ENCODE measurements at regions not wholly inside any gene's neighbourhood (a gene's known extent, or its start where the extent isn't known, plus 50 kb on each side); places are given as distances from the start of the nearest gene placed in this dataset.
"Not testable (repeated sequence)": the region's sequence is repeated elsewhere in the genome, so short reads cannot be mapped to it uniquely, and the experiment has no call there.

GRCh38 chrX:115402299-115402698, 112.8 kb downstream of the LUZP4 start:
- no peaks in the 10 kb centered on the region for H3K27me3 ChIP-seq (ENCODE audit: control insufficient read depth, insufficient read depth, low read length)
- H3K4me3 ChIP-seq (ENCODE audit: low read length), result no peak overlapping the region
- no peak overlapping the region for H3K9ac ChIP-seq (ENCODE audit: low read length)
- no peaks in the 10 kb centered on the region for H3K36me3 ChIP-seq (ENCODE audit: control insufficient read depth, low read depth, low read length)
- H3K4me1 ChIP-seq (ENCODE audit: control insufficient read depth, low read depth, low read length), result peaks cover 8% of the 10 kb centered on the region
- H3K27ac ChIP-seq (ENCODE audit: low read length), result no peak overlapping the region
- H3K9me3 ChIP-seq (ENCODE audit: control insufficient read depth, low read depth, low read length), result no peaks in the 10 kb centered on the region

GRCh38 chrX:115408771-115409400, 119.4 kb downstream of the LUZP4 start:
- no peaks in the 10 kb centered on the region for H3K4me1 ChIP-seq (ENCODE audit: control insufficient read depth, low read depth, low read length)
- no peak overlapping the region for H3K4me3 ChIP-seq (ENCODE audit: low read length)
- H3K9ac ChIP-seq (ENCODE audit: low read length), result no peak overlapping the region
- no peaks in the 10 kb centered on the region for H3K27me3 ChIP-seq (ENCODE audit: control insufficient read depth, insufficient read depth, low read length)
- H3K9me3 ChIP-seq (ENCODE audit: control insufficient read depth, low read depth, low read length), result no peaks in the 10 kb centered on the region
- H3K27ac ChIP-seq (ENCODE audit: low read length), result no peak overlapping the region
- no peaks in the 10 kb centered on the region for H3K36me3 ChIP-seq (ENCODE audit: control insufficient read depth, low read depth, low read length)

DNA sequence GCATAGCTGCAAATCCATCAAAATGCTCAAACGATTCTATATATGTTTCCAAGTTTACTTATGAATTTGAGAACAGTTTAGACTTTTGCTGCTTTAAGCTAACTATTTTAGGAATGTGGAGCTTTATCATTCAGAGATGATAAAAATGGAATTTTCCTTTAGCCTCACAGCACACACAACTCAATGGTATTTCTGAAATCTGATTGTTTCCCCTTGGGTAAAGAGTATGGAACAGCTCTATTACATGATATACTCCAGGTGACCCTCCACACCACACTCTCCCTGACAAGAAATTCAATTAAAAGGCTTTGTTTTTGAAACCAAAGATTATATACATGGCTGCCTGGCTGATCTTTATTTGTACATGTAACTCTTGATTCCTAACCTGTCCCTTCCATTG, 120.0 kb downstream of the LUZP4 start:
- Histone ChIP-seq H3K9ac (ENCODE audit: low read length) (no peak overlapping the region), H3K4me3 (ENCODE audit: low read length) (no peak overlapping the region), H3K4me1 (ENCODE audit: control insufficient read depth, low read depth, low read length) (no peaks in the 10 kb centered on the region), H3K27ac (ENCODE audit: low read length) (no peak overlapping the region), H3K9me3 (ENCODE audit: control insufficient read depth, low read depth, low read length) (no peaks in the 10 kb centered on the region), H3K27me3 (ENCODE audit: control insufficient read depth, insufficient read depth, low read length) (no peaks in the 10 kb centered on the region), H3K36me3 (ENCODE audit: control insufficient read depth, low read depth, low read length) (no peaks in the 10 kb centered on the region)

DNA sequence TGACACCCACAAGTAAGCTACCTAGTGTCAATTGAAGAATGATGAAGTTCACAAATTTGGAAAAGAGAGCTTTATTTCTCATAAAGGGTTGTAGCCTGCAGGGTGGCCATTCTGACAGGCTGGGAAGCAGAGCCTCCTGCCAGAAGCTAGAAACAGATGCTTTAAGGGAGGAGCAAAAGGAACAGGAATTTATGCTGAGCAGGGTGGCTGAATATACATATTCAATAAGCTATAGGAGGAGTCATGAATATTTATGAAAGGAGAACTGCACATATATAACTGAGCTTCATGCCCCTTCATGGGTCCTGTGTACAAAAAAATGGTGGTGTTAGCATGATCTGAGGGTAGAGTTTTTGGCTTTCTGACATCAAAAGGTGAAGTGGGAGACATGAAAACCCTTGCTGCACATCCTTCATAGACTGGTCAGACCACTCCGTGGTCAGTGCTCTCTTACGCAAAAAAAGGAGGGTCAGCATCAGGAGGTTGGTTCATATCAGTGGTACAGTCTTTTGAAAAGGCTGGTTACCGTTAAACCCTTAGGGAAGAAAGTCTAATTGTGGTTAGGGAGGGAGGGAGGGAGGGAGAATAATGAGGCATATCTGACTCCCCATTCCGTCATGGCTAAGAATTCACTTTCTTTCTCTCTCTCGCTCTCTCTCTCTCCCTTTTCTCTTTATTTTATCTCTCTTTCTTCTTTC, 121.4 kb downstream of the LUZP4 start:
- H3K9me3 ChIP-seq (ENCODE audit: control insufficient read depth, low read depth, low read length), result no peaks in the 10 kb centered on the region
- H3K27me3 ChIP-seq (ENCODE audit: control insufficient read depth, insufficient read depth, low read length), result no peaks in the 10 kb centered on the region
- no peaks in the 10 kb centered on the region for H3K4me1 ChIP-seq (ENCODE audit: control insufficient read depth, low read depth, low read length)
- no peak overlapping the region for H3K9ac ChIP-seq (ENCODE audit: low read length)
- H3K27ac ChIP-seq (ENCODE audit: low read length), result no peak overlapping the region
- no peak overlapping the region for H3K4me3 ChIP-seq (ENCODE audit: low read length)
- H3K36me3 ChIP-seq (ENCODE audit: control insufficient read depth, low read depth, low read length), result no peaks in the 10 kb centered on the region

GRCh38 chrX:115413246-115413878, 123.8 kb downstream of the LUZP4 start:
- Histone ChIP-seq H3K9me3 (ENCODE audit: control insufficient read depth, low read depth, low read length) (no peaks in the 10 kb centered on the region), H3K4me3 (ENCODE audit: low read length) (no peak overlapping the region), H3K27me3 (ENCODE audit: control insufficient read depth, insufficient read depth, low read length) (no peaks in the 10 kb centered on the region), H3K4me1 (ENCODE audit: control insufficient read depth, low read depth, low read length) (no peaks in the 10 kb centered on the region), H3K9ac (ENCODE audit: low read length) (no peak overlapping the region), H3K36me3 (ENCODE audit: control insufficient read depth, low read depth, low read length) (no peaks in the 10 kb centered on the region), H3K27ac (ENCODE audit: low read length) (no peak overlapping the region)

- no peaks in the 10 kb centered on the region for H3K36me3 ChIP-seq (ENCODE audit: control insufficient read depth, low read depth, low read length)
- no peaks in the 10 kb centered on the region for H3K9me3 ChIP-seq (ENCODE audit: control insufficient read depth, low read depth, low read length)
- H3K9ac ChIP-seq (ENCODE audit: low read length), result no peak overlapping the region
- no peak overlapping the region for H3K4me3 ChIP-seq (ENCODE audit: low read length)
- no peak overlapping the region for H3K27ac ChIP-seq (ENCODE audit: low read length)
- no peaks in the 10 kb centered on the region for H3K4me1 ChIP-seq (ENCODE audit: control insufficient read depth, low read depth, low read length)
- no peaks in the 10 kb centered on the region for H3K27me3 ChIP-seq (ENCODE audit: control insufficient read depth, insufficient read depth, low read length)
Measured at GRCh38 chrX:115419069-115419468, 129.6 kb downstream of the LUZP4 start.

DNA sequence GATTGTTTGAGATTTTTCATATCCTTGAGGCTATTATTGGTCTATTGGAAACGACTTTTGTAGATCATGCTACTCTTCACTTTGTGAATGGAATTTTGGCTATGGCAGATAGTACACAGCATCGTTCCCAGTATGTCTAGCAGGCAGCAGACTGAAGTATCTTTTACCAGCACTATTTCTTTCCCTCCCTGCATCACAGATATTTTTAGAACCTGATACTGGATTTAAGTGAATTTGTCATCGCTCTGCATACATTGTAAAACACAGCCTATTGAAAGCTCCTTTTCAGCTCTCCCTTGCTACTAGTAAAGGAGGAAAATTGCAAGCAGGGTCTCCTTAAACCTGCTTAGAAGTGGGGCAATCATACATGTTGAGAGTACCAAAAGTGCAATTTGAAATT, 133.6 kb downstream of the LUZP4 start:
- H3K4me3 ChIP-seq (ENCODE audit: low read length), result no peak overlapping the region
- no peaks in the 10 kb centered on the region for H3K27me3 ChIP-seq (ENCODE audit: control insufficient read depth, insufficient read depth, low read length)
- no peaks in the 10 kb centered on the region for H3K4me1 ChIP-seq (ENCODE audit: control insufficient read depth, low read depth, low read length)
- H3K9me3 ChIP-seq (ENCODE audit: control insufficient read depth, low read depth, low read length), result no peaks in the 10 kb centered on the region
- no peak overlapping the region for H3K27ac ChIP-seq (ENCODE audit: low read length)
- no peaks in the 10 kb centered on the region for H3K36me3 ChIP-seq (ENCODE audit: control insufficient read depth, low read depth, low read length)
- no peak overlapping the region for H3K9ac ChIP-seq (ENCODE audit: low read length)

GRCh38 chrX:115425359-115425758, 135.6 kb upstream of the PLS3 start:
- Histone ChIP-seq H3K9ac (ENCODE audit: low read length) (no peak overlapping the region), H3K27me3 (ENCODE audit: control insufficient read depth, insufficient read depth, low read length) (no peaks in the 10 kb centered on the region), H3K4me1 (ENCODE audit: control insufficient read depth, low read depth, low read length) (no peaks in the 10 kb centered on the region), H3K27ac (ENCODE audit: low read length) (no peak overlapping the region), H3K9me3 (ENCODE audit: control insufficient read depth, low read depth, low read length) (no peaks in the 10 kb centered on the region), H3K36me3 (ENCODE audit: control insufficient read depth, low read depth, low read length) (no peaks in the 10 kb centered on the region), H3K4me3 (ENCODE audit: low read length) (no peak overlapping the region)

DNA sequence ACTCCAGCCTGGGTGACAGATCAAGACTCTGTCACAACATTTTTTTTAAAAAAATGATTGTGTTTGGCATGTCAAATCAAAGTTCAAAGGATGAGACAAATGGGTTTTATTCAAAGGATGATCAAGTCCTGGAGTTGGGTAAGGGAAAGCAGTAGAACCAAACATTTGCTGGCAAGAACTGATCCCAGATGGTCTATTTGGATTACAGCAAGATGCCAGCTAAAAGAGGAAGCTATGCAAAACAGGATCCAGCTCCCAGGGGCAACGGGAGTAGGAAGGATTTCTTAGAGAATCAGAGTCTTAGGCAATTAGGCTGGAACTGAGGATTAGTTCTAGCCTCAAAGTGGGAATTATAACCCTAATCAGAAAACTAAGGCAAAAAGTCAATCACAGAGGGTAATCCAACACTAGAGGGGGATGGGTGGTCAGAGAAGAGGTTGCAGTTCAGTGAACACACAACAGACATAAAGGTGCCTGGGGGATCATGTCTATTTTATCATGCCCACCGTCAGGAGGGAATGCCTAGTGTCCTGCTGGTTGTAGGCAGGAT, 133.0 kb upstream of the PLS3 start:
- H3K4me3 ChIP-seq (ENCODE audit: low read length), result no peak overlapping the region

DNA sequence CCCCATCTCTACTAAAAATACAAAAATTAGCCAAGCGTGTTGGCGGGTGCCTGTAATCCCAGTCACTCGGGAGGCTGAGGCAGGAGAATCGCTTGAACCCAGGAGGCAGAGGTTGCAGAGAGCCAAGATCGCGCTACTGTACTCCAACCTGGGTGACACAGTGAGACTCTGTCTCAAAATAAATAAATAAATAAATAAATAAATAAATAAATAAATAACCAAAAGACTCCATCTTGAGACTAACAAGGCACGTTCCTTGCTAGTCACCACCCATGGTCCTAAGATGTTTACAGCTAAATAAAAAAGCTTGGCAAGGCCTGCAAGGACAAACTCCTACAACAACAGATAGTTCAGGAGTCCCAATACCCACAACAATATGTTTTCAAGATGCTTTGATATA, 126.1 kb upstream of the PLS3 start:
- not testable (repeated sequence) for H3K36me3 ChIP-seq (ENCODE audit: control insufficient read depth, low read depth, low read length); H3K4me1 ChIP-seq (ENCODE audit: control insufficient read depth, low read depth, low read length); H3K27me3 ChIP-seq (ENCODE audit: control insufficient read depth, insufficient read depth, low read length); H3K9me3 ChIP-seq (ENCODE audit: control insufficient read depth, low read depth, low read length); H3K4me3 ChIP-seq (ENCODE audit: low read length); H3K27ac ChIP-seq (ENCODE audit: low read length); H3K9ac ChIP-seq (ENCODE audit: low read length)

More for the DNA sequence above, 133.0 kb upstream of the PLS3 start:
- H3K27ac ChIP-seq (ENCODE audit: low read length), result no peak overlapping the region
- no peak overlapping the region for H3K9ac ChIP-seq (ENCODE audit: low read length)
- no peaks in the 10 kb centered on the region for H3K9me3 ChIP-seq (ENCODE audit: control insufficient read depth, low read depth, low read length)
- H3K4me1 ChIP-seq (ENCODE audit: control insufficient read depth, low read depth, low read length), result no peaks in the 10 kb centered on the region
- no peaks in the 10 kb centered on the region for H3K27me3 ChIP-seq (ENCODE audit: control insufficient read depth, insufficient read depth, low read length)
- H3K36me3 ChIP-seq (ENCODE audit: control insufficient read depth, low read depth, low read length), result no peaks in the 10 kb centered on the region

DNA sequence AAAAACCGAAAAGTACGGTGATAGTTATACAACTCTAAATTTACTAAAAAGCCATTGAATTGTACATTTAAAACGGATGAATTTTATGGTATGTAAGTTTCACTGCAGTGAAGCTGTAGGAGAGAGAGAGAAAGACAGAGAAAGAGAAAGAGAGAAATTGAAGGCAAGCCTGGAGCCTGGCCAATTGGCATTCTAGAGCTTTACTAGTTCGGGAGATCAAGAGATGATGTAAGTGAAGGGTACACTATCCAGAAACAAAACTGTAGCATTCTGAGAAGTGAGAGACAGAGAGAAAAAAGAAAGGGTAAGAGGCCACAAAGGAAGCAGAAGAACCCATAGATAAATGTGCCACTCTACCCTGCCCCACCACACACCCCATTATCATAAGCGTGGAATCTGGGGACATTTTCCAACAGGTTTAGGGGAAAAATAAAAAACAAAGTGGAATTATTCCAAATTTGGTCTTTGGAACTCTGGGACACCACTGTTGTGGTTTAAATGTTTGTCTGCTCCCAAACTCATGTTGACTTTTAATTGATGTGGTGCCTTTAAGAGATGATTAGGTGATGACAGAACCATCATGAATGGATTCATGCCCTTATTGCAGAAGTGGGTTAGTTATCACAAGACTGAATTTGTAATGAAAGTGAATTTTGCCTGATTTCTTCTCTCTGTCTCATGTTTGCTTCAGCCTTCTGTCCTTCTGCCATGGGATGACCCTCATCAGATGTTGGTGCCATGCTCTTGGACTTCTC, 123.0 kb upstream of the PLS3 start:
- Histone ChIP-seq H3K27me3 (ENCODE audit: control insufficient read depth, insufficient read depth, low read length) (no peaks in the 10 kb centered on the region), H3K4me3 (ENCODE audit: low read length) (no peak overlapping the region), H3K36me3 (ENCODE audit: control insufficient read depth, low read depth, low read length) (no peaks in the 10 kb centered on the region), H3K9me3 (ENCODE audit: control insufficient read depth, low read depth, low read length) (no peaks in the 10 kb centered on the region), H3K9ac (ENCODE audit: low read length) (no peak overlapping the region), H3K4me1 (ENCODE audit: control insufficient read depth, low read depth, low read length) (peaks cover 6% of the 10 kb centered on the region), H3K27ac (ENCODE audit: low read length) (no peak overlapping the region)

Data from iPS-18a (cell line).